Endothelial cell of umbilical vein (primary cell): ENCODE measurements at regions not wholly inside any gene's neighbourhood (a gene's known extent, or its start where the extent isn't known, plus 50 kb on each side); places are given as distances from the start of the nearest gene placed in this dataset.

Experiments
- BruUV-seq: library from RNA; stranded (reverse); fragments of 400-500 nt; replicated peaks from 2 replicates; lab custom pipeline; 2021; lab: Mats Ljungman, UMichigan
- CTCF ChIA-PET: fragments of 300-600, 350-600 bp; sonication (Branson Sonifier 250); formaldehyde crosslinking; loops from one replicate; lab custom pipeline; 2021; ENCODE audit warnings: antibody characterized with exemption, inconsistent platforms; lab: Charles Lee
- POLR2A ChIA-PET: fragments of 300-600, 350-600 bp; sonication (Branson Sonifier 250); formaldehyde crosslinking; loops from one replicate; lab custom pipeline; 2021; ENCODE audit warnings: antibody characterized with exemption, inconsistent platforms; lab: Charles Lee
- DNase-seq: peaks from one replicate; pipeline ENCODE4 v3.0.0-alpha.2; 2011; ENCODE audit warnings: low read depth, low spot score
- FAIRE-seq: peaks from 2 replicates; lab custom pipeline; 2011; peaks lifted over from hg19 to GRCh38; lab: Jason Lieb, UNC
- H2AFZ ChIP-seq: 2 replicates; pipeline ENCODE4 v1.6.0; 2012; ENCODE audit warnings: low read depth, low read length, control low read depth, inconsistent platforms
- H3K27ac ChIP-seq: 2 replicates; pipeline ENCODE4 v1.5.1; 2011; ENCODE audit warnings: low read depth, mild to moderate bottlenecking, control low read depth, low read length, moderate library complexity; ENCODE audit not compliant: insufficient read depth
- H3K27me3 ChIP-seq, 2 experiments: 2 replicates each; pipeline versions ENCODE4 v1.6.0 to v1.6.1; 2011; ENCODE audit warnings: low read length in 2 of 2, mixed read lengths in 1 of 2; ENCODE audit not compliant: control insufficient read depth in 2 of 2, insufficient read depth in 2 of 2
- H3K36me3 ChIP-seq, 2 experiments: 2 replicates in 1 of 2; 3 replicates in 1 of 2; pipeline ENCODE4 v1.5.1; 2011; ENCODE audit warnings: low read length in 2 of 2, mild to moderate bottlenecking in 1 of 2, moderate library complexity in 1 of 2; ENCODE audit not compliant: control insufficient read depth in 2 of 2, insufficient read depth in 2 of 2; ENCODE audit errors: extremely low read depth in 1 of 2
- H3K4me1 ChIP-seq: 3 replicates; pipeline ENCODE4 v1.5.1; 2011; ENCODE audit warnings: mild to moderate bottlenecking, low read length; ENCODE audit not compliant: control insufficient read depth, insufficient read depth; ENCODE audit errors: extremely low read depth
- H3K4me2 ChIP-seq: 2 replicates; pipeline ENCODE4 v1.6.1; 2011; ENCODE audit warnings: low read length, control low read depth, mixed read lengths; ENCODE audit not compliant: insufficient read depth
- H3K4me3 ChIP-seq, 3 experiments: fragments of 200-600 bp in 1 of 3; sonication (generic), shearing (Covaris generic) in 1 of 3; replicated peaks in 1 of 3; 2 replicates each; pipeline ENCODE4 v1.5.1; 2011 to 2016; ENCODE audit warnings: control low read depth in 3 of 3, low read length in 3 of 3, mild to moderate bottlenecking in 2 of 3, inconsistent platforms in 1 of 3, low read depth in 1 of 3, moderate library complexity in 1 of 3; ENCODE audit not compliant: insufficient read depth in 1 of 3
- H3K79me2 ChIP-seq: 2 replicates; pipeline ENCODE4 v1.6.0; 2012; ENCODE audit warnings: low read length, inconsistent platforms; ENCODE audit not compliant: control insufficient read depth, insufficient read depth
- H3K9ac ChIP-seq: replicated peaks from 2 replicates; pipeline ENCODE3; 2011; ENCODE audit warnings: low read length, control low read depth; ENCODE audit not compliant: insufficient read depth; ENCODE audit errors: extremely low read depth
- H3K9me1 ChIP-seq: replicated peaks from 3 replicates; pipeline ENCODE4 v1.6.0; 2011; ENCODE audit warnings: mild to moderate bottlenecking, low read length; ENCODE audit not compliant: control insufficient read depth, insufficient read depth; ENCODE audit errors: extremely low read depth
- H3K9me3 ChIP-seq: replicated peaks from 2 replicates; pipeline ENCODE4 v1.5.1; 2012; ENCODE audit warnings: low read length, inconsistent platforms; ENCODE audit not compliant: control insufficient read depth, insufficient read depth
- H4K20me1 ChIP-seq: replicated peaks from 2 replicates; pipeline ENCODE3; 2011; ENCODE audit warnings: mild to moderate bottlenecking, low read length; ENCODE audit not compliant: control insufficient read depth, insufficient read depth; ENCODE audit errors: extremely low read depth
- CTCF ChIP-seq, 2 donors: IDR thresholded peaks; 1 replicate in 1 of 2; 2 replicates in 1 of 2; pipeline ENCODE4 v1.5.1; 2011; ENCODE audit warnings: low read length in 2 of 2, mild to moderate bottlenecking in 2 of 2, moderate library complexity in 2 of 2, control low read depth in 1 of 2, inconsistent platforms in 1 of 2, low read depth in 1 of 2; ENCODE audit not compliant: insufficient read depth in 1 of 2; ENCODE audit errors: extremely low read depth in 1 of 2
- EZH2 ChIP-seq: IDR thresholded peaks from 2 replicates; pipeline ENCODE4 v1.6.1; 2012; ENCODE audit warnings: borderline replicate concordance, low read depth, mild to moderate bottlenecking, moderate library complexity, low read length, inconsistent platforms; ENCODE audit not compliant: severe bottlenecking
- FOS ChIP-seq: IDR thresholded peaks from 2 replicates; pipeline ENCODE4 v1.6.1; 2011; ENCODE audit warnings: mild to moderate bottlenecking, low read length, moderate library complexity, borderline replicate concordance; ENCODE audit not compliant: insufficient read depth
- GATA2 ChIP-seq: IDR thresholded peaks from 2 replicates; pipeline ENCODE4 v1.7.0; 2011; ENCODE audit warnings: low read depth, mild to moderate bottlenecking, moderate library complexity, mixed read lengths, low read length; ENCODE audit not compliant: insufficient read length, insufficient read depth
- JUN ChIP-seq: IDR thresholded peaks from 2 replicates; pipeline ENCODE4 v1.6.1; 2011; ENCODE audit warnings: borderline replicate concordance, low read depth; ENCODE audit not compliant: insufficient read length, insufficient read depth
- MAX ChIP-seq: IDR thresholded peaks from 2 replicates; pipeline ENCODE4 v1.6.1; 2011; ENCODE audit not compliant: insufficient read depth, insufficient read length
- MYC ChIP-seq: IDR thresholded peaks from one replicate; pipeline ENCODE4 v1.6.1; 2011; ENCODE audit warnings: mild to moderate bottlenecking, low read depth, low read length
- POLR2A ChIP-seq: IDR thresholded peaks from 2 replicates; pipeline ENCODE4 v1.6.1; 2012; ENCODE audit warnings: low read depth, mild to moderate bottlenecking, control low read depth, low read length
- POLR2AphosphoS5 ChIP-seq: IDR thresholded peaks from 2 replicates; pipeline ENCODE4 v1.6.1; 2012; ENCODE audit warnings: low read depth, mild to moderate bottlenecking, control low read depth, low read length, moderate library complexity; ENCODE audit not compliant: insufficient read depth
- dilution Hi-C: fragments of 300-500 bp; cut with MboI; formaldehyde crosslinking; loops from one replicate; pipeline ENCODE4 v1.15.0; 2019; ENCODE audit warnings: low sequenced_read_pairs; ENCODE audit not compliant: extremely low pct_ligation_motif_present
- intact Hi-C: fragments of 100-400 bp; cut with micrococcal nuclease; formaldehyde crosslinking; loops from one replicate; pipeline ENCODE4 v1.10.0; 2022

GRCh38 chr7:104040666-104041065 is 51.2 kb upstream of the RELN start:
- no TSS peak for BruUV-seq
- intact Hi-C loops: no loop called here
- Histone ChIP-seq H4K20me1 (no peaks in the 10 kb centered on the region), H3K4me2 (no peak overlapping the region), H3K27me3 (peaks cover 2 to 14% of the 10 kb centered on the region in 2 experiments), H3K27ac (no peak overlapping the region), H3K36me3 (no peaks in the 10 kb centered on the region), H3K79me2 (no peaks in the 10 kb centered on the region), H3K4me3 (no peak overlapping the region), H3K9ac (no peak overlapping the region), H3K9me1 (no peaks in the 10 kb centered on the region), H2AFZ (no peak overlapping the region), H3K9me3 (no peaks in the 10 kb centered on the region), H3K4me1 (no peaks in the 10 kb centered on the region)
- POLR2A ChIA-PET: no interaction called here
- CTCF ChIA-PET: no interaction called here
- DNase-seq: no peak
- dilution Hi-C loops: no loop called here
- no peak for FAIRE-seq
- TF ChIP-seq FOS (no peak), POLR2AphosphoS5 (no peak), MAX (no peak), MYC (no peak), GATA2 (no peak), CTCF (IDR thresholded peaks at IDR 0.05; ENCODE audit: extremely low read depth in 1 of 2, insufficient read depth in 1 of 2, low read depth in 1 of 2, low read length in 2 of 2) (no peak), EZH2 (no peak), POLR2A (no peak), JUN (no peak)
